ENCODE measurements at regions not wholly inside any gene's neighbourhood (a gene's known extent, or its start where the extent isn't known, plus 50 kb on each side); places are given as distances from the start of the nearest gene placed in this dataset.
"Not testable (repeated sequence)": the region's sequence is repeated elsewhere in the genome, so short reads cannot be mapped to it uniquely, and the experiment has no call there.

DNA sequence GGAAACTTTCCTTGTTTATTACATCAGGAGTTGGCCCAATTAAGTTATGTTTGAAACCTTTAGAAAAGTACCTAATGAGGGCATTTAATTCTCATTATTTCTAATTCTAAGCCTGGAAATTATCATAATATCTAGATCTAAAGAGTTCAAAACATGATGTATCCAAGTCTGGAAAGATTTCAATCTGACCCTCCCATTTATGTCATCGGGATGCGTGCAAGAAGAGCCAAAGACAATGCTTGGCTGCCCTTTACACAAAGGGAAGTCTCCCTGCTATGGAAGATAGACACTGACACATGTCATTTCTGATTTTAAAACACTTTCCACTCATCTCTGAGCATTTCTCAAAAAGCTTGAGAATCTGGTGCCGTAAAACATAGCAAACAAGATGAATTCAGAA lies 222.4 kb downstream of the ANTXR2 start:
- no peak for TF ChIP-seq JUND (IDR thresholded peaks at IDR 0.05; ENCODE audit: low read depth)
- in situ Hi-C loops (cut with HindIII; ENCODE audit: low pct_unique_long_range_greater_than_20kb, low sequenced_read_pairs) = no loop called here
- no peak for DNase-seq (ENCODE audit: low read depth in 1 of 2, low spot score in 1 of 2)

DNA sequence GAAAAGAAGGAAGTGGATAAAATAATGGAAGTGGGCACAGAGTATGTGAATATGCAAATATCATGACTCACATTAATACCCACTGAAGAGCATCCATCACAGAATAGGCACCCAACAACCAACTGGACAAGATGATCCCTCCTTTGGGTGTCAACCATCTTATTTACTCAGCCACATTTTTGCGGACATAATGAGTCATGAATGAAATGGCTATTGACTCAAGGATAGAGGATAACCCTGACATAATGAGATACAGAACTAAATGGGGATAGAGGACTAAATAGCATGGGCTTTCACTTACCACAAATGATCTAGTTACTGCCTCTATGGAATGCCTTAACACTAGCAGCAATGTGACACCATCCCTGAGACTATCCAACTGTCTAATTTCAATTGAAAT lies 224.7 kb downstream of the ANTXR2 start:
- in situ Hi-C loops (cut with HindIII; ENCODE audit: low pct_unique_long_range_greater_than_20kb, low sequenced_read_pairs) = no loop called here
- no peak for TF ChIP-seq JUND (IDR thresholded peaks at IDR 0.05; ENCODE audit: low read depth)
- no peak for DNase-seq (ENCODE audit: low read depth in 1 of 2, low spot score in 1 of 2)

DNA sequence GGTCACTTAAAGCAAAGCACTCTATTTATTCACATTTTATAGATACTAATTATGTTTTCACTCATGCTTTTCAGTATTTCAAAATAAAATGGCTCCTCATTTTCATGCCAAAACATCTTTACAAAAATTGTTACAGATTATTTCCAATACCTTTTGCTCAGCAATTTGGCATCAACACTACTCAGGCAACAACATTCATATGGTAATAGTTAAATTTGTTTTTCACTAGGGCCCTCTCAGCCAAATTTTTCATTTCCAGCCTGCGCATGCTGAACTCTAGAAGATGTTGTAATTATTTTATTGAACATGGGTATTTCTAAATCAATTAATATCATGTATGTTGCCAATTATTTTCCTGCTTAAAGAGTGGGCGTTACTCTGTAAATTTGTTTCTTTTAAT lies 225.6 kb downstream of the ANTXR2 start:
- DNase-seq (ENCODE audit: low read depth in 1 of 2, low spot score in 1 of 2) = no peak
- no peak for TF ChIP-seq JUND (IDR thresholded peaks at IDR 0.05; ENCODE audit: low read depth)
- in situ Hi-C loops (cut with HindIII; ENCODE audit: low pct_unique_long_range_greater_than_20kb, low sequenced_read_pairs) = no loop called here

DNA sequence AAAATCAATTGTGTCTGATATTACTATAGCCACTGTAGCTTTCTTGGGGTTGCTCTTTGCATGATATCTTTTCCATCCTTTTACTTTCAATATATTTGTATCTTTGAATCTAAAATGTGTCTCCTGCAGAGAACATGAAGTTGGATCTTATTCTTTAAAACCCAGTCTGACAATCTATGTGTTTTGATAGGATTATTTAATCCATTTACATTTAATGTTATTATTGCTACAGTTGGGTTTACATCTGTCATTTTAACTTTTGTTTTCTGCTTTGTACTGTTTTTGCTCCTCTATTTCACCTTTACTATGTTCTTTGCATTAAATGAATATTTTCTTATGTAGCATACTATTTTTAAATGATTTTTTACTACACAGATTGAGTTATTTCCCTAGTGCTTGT lies 230.9 kb downstream of the ANTXR2 start:
- no peak for DNase-seq (ENCODE audit: low read depth in 1 of 2, low spot score in 1 of 2)
- in situ Hi-C loops (cut with HindIII; ENCODE audit: low pct_unique_long_range_greater_than_20kb, low sequenced_read_pairs) = no loop called here
- TF ChIP-seq JUND (IDR thresholded peaks at IDR 0.05; ENCODE audit: low read depth) = no peak

DNA sequence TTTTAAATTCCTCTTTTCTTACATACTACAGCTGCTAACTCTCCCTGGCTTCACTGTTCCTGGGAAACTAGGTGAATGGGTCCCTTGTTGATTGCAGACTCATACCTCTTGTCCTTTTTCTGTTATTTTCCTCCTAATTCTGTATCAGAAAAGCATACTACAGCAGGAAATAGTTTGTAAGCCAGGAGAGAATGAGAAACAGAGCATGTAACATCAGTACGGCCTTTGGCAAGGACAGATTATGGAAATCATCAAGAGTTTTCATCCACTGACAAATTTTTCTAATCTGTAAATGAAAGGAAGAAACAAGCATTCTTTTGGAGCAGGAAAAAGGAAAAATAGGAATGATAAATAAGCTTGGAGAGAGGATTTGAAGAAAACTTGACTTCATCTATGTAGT lies 239.2 kb downstream of the ANTXR2 start:
- DNase-seq (ENCODE audit: low read depth in 1 of 2, low spot score in 1 of 2) = no peak
- TF ChIP-seq JUND (IDR thresholded peaks at IDR 0.05; ENCODE audit: low read depth) = no peak
- in situ Hi-C loops (cut with HindIII; ENCODE audit: low pct_unique_long_range_greater_than_20kb, low sequenced_read_pairs) = no loop called here

DNA sequence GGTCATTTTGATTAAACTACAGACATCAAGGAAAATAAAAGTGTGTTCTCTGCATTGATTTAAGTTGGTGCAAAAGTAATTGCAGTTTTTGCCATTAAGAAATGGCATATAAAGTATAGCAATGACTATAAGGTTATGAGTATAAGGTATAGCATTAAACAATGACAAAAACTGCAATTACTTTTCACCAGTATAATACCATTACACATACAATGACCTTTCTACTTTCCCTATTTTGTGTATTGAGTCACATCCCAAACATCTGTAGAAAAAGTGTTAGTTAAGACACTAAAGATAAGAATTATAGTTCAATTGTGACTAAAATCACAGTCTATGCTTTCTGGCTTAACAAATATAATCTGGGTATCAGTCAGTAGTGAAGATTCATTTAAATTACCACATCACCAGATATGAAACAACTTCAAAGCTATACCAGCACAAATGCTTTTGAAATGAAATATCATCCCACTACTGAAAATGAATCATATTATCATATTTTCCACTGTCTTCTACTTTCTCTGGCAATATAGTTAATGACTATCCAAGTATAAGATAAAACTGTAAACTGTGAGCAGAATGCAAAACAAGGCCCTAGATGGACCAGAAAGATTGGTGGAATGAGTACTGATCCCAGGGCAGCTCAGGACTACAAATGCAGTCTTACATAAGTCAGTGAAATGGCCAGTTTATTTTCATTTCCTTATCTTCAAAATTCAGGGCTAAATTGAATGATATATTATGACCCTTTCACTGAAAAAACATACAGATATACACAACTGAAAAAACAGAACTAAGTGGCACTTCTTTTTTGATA lies 241.1 kb downstream of the ANTXR2 start:
- in situ Hi-C loops (cut with HindIII; ENCODE audit: low pct_unique_long_range_greater_than_20kb, low sequenced_read_pairs) = no loop called here

DNA sequence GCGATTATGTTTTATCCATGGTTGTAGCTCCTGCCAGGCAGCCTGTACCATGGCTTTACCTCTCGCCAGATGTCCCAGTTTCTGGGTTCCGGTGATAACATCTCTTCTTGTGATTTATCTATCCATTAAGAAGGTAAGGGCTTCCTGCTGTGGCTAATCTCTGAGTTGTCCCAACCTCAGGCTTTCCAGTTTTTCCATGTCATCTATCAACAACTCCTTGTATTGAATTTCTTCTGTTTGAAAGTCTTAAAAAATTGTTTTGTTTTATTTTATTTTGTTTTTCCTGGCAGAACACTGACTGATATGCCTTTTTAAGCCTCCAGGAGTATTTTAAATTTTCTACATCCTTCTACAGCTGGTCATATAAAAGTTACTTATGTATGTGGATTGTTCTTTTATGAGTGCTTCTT lies 241.9 kb downstream of the ANTXR2 start:
- in situ Hi-C loops (cut with HindIII; ENCODE audit: low pct_unique_long_range_greater_than_20kb, low sequenced_read_pairs) = no loop called here
- TF ChIP-seq JUND (IDR thresholded peaks at IDR 0.05; ENCODE audit: low read depth) = no peak
- DNase-seq (ENCODE audit: low read depth in 1 of 2, low spot score in 1 of 2) = no peak

More for the DNA sequence above, 241.1 kb downstream of the ANTXR2 start:
- no peak for DNase-seq (ENCODE audit: low read depth in 1 of 2, low spot score in 1 of 2)
- no peak for TF ChIP-seq JUND (IDR thresholded peaks at IDR 0.05; ENCODE audit: low read depth)

DNA sequence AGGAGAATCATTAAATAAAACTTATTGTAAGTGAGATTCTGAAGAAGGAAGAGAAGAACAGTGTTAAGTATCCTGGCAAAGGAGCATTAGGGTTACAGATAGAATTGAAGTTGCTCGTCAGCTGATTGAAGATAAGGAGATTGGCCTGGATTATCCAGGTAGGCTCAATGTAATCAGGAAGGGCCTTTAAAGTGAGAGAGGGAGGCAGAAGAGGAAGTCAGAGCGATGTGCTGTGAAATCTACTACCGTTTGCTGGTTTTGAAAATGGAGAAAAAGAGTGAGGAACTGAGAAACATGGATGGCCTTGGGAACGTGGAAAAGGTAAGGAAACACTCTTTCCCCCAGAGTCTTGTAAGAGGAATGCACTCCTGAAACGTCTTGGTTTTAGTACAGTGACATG lies 245.7 kb downstream of the ANTXR2 start:
- no peak for DNase-seq (ENCODE audit: low read depth in 1 of 2, low spot score in 1 of 2)
- TF ChIP-seq JUND (IDR thresholded peaks at IDR 0.05; ENCODE audit: low read depth) = no peak
- in situ Hi-C loops (cut with HindIII; ENCODE audit: low pct_unique_long_range_greater_than_20kb, low sequenced_read_pairs) = no loop called here

DNA sequence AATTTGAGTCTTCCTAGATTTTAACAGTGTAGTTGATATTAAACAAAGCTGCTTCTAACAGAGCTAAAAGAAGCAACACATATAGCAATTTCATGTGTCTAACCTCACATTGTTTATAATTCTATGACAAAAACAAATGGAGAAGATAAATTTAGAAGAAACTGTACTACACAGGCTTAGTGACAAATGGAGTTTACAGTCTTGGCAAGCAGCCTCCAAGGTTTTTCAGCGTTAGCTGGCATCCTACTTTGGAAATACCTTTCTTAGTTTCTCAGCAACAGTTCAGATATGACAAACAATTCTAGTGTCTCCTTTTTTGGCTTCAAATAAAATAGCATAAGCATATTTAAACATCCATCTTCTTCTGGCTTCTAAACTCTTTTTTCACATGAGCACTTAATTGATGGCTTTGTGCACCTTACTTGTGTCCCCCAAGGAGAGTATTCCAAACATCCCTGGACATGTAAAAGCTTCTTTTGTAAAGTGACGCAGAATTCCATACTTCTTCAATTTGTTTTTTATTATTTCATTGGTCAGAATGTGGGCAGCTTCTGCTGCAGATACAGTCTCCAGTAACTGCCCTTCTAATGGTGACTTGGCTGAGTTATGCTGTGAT lies 249.8 kb downstream of the ANTXR2 start:
- DNase-seq (ENCODE audit: low read depth in 1 of 2, low spot score in 1 of 2) = no peak
- in situ Hi-C loops (cut with HindIII; ENCODE audit: low pct_unique_long_range_greater_than_20kb, low sequenced_read_pairs) = no loop called here
- TF ChIP-seq JUND (IDR thresholded peaks at IDR 0.05; ENCODE audit: low read depth) = no peak

DNA sequence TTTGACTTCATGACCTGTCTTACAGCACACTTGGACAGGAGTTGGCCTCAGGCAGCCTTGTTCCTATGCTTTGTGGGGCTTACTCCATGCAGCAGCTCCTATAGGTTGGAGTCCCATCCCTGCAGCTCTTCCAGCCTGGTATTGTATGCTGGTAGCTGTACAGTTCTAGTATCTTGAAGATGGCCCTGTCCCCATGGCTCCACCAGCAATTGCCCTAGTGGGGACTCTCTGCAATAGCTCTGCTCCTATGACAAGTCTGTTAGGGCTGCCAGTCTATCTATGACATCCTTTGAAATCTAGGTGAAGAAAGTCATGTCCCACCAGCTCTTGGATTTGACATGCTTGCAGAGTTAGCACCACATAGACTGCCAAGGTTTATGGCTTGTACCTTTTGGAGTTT lies 252.6 kb downstream of the ANTXR2 start:
- TF ChIP-seq JUND (IDR thresholded peaks at IDR 0.05; ENCODE audit: low read depth) = no peak
- in situ Hi-C loops (cut with HindIII; ENCODE audit: low pct_unique_long_range_greater_than_20kb, low sequenced_read_pairs) = no loop called here
- DNase-seq (ENCODE audit: low read depth in 1 of 2, low spot score in 1 of 2) = no peak

DNA sequence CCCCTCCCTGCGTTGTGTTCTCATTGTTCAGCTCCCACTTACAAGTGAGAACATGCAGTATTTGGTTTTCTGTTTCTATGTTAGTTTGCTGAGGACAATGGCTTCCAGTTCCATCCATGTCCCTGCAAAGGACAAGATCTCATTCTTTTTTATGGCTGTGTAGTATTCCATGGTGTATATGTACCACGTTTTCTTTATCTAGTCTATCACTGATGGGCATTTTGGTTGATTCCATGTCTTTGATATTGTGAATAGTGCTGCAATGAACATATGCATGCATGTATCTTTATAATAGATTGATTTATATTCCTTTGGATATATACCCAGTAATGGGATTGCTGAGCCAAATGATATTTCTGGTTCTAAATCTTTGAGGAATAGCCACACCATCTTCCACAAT lies 265.1 kb downstream of the ANTXR2 start:
- DNase-seq (ENCODE audit: low read depth in 1 of 2, low spot score in 1 of 2); in situ Hi-C loops (cut with HindIII; ENCODE audit: low pct_unique_long_range_greater_than_20kb, low sequenced_read_pairs): not testable (repeated sequence)

DNA sequence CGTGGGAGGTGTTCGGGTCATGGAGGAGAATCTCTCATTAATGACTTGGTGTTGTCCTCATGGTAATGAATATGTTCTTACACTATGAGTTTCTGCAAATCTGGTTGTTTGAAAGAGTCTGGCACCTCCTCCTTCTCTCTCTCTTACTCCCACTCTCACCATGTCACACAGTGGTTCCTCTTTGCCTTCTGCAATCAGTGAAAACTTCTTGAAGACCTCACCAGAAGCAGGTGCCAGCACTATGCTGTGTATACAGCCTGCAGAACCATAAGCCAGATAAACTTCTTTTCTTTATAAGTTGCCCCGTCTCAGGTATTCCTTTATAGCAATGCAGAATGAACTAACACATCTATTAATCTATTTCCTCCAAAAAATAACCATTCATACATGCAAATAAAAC lies 275.0 kb downstream of the ANTXR2 start:
- no peak for TF ChIP-seq JUND (IDR thresholded peaks at IDR 0.05; ENCODE audit: low read depth)
- DNase-seq (ENCODE audit: low read depth in 1 of 2, low spot score in 1 of 2) = no peak
- in situ Hi-C loops (cut with HindIII; ENCODE audit: low pct_unique_long_range_greater_than_20kb, low sequenced_read_pairs) = no loop called here

DNA sequence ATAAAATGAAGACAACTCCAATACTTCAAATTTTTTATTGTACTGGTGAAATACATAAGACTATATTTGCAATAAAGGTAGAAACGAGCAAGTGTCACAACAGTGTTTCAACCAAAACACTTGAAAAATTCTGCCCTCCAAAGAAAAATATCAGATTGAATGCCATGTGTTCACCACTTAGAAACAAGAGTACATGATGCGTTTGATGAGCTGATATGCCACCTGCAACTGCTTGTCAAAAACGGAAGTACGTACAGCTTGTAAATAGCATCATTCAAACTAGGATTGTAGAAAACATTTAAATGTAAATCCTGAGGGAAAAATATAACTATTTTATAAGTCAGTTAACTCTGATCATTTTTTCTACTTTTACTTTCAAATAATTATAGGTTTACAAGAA lies 276.1 kb downstream of the ANTXR2 start:
- in situ Hi-C loops (cut with HindIII; ENCODE audit: low pct_unique_long_range_greater_than_20kb, low sequenced_read_pairs) = no loop called here
- TF ChIP-seq JUND (IDR thresholded peaks at IDR 0.05; ENCODE audit: low read depth) = no peak
- DNase-seq (ENCODE audit: low read depth in 1 of 2, low spot score in 1 of 2) = no peak

DNA sequence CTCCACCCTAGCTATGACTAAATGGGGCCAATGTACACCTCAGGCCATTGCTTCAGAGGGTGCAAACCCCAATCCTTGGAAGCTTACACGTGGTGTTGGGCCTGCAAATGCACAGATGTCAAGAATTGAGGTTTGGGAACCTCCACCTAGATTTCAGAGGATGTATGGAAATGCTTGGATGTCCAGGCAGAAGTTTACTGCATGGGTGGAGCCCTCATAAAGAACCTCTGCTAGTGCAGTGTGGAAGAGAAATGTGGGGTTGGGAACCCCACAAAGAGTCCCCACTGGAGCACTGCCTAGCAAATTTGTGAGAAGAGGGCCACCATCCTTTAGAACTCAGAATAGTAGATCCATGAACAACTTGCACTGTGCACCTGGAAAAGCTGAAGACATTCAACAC lies 284.1 kb downstream of the ANTXR2 start:
- in situ Hi-C loops (cut with HindIII; ENCODE audit: low pct_unique_long_range_greater_than_20kb, low sequenced_read_pairs) = no loop called here
- DNase-seq (ENCODE audit: low read depth in 1 of 2, low spot score in 1 of 2) = no peak
- TF ChIP-seq JUND (IDR thresholded peaks at IDR 0.05; ENCODE audit: low read depth) = no peak

Measured in T47D (cell line).